Adrenal gland (tissue), 9 donors: ENCODE measurements at regions not wholly inside any gene's neighbourhood (a gene's known extent, or its start where the extent isn't known, plus 50 kb on each side); places are given as distances from the start of the nearest gene placed in this dataset.
"Not testable (repeated sequence)": the region's sequence is repeated elsewhere in the genome, so short reads cannot be mapped to it uniquely, and the experiment has no call there.

Source experiments
- DNase-seq, 7 donors: peaks; one replicate each; pipeline ENCODE4 v3.0.0-alpha.2; 2019 to 2020
- H3K27ac ChIP-seq, 5 donors: fragments of 200-600 bp; sonication (generic) in 4 of 5; 1 replicate in 3 of 5; 2 replicates in 2 of 5; pipeline versions ENCODE4 v1.5.1 to v1.8.0; 2016 to 2020; ENCODE audit warnings: mild to moderate bottlenecking in 1 of 5
- H3K27me3 ChIP-seq: fragments of 200-600 bp; 2 replicates; pipeline ENCODE4 v1.8.0; 2021
- H3K36me3 ChIP-seq, 2 donors: fragments of 200-600 bp; replicated peaks in 1 of 2; 1 replicate in 1 of 2; 2 replicates in 1 of 2; pipeline versions ENCODE4 v1.5.1 to v1.8.0; 2018 to 2022
- H3K4me1 ChIP-seq, 2 donors: fragments of 200-600 bp; replicated peaks in 1 of 2; 1 replicate in 1 of 2; 2 replicates in 1 of 2; pipeline versions ENCODE4 v1.5.1 to v1.8.0; 2018 to 2021
- H3K4me3 ChIP-seq, 4 donors: fragments of 200-600 bp; sonication (generic) in 3 of 4; one replicate each; pipeline ENCODE4 v1.5.1; 2016 to 2018
- H3K9me3 ChIP-seq, 3 donors: fragments of 200-600 bp; sonication (generic) in 1 of 3; replicated peaks in 1 of 3; 1 replicate in 2 of 3; 2 replicates in 1 of 3; pipeline versions ENCODE4 v1.5.1 to v1.8.0; 2016 to 2021
- POLR2A ChIP-seq, 2 donors: fragments of 450-650 bp; IDR thresholded peaks; one replicate each; pipeline ENCODE4 v1.6.1; 2017; ENCODE audit warnings: antibody characterized with exemption in 2 of 2, mild to moderate bottlenecking in 2 of 2, moderate library complexity in 1 of 2
- WGBS, 4 donors: extraction: QIAGEN DNeasy Blood & Tissue Kit in 2 of 4; methylation state at CpG; one replicate each; pipeline versions ENCODE4 v1.1.5 to v1.1.7; 2013 to 2017; 5-methylcytosine and 5-hydroxymethylcytosine counted together
- intact Hi-C, 2 donors: fragments of 100-400 bp; cut with DNase I; formaldehyde crosslinking; loops; one replicate each; pipeline versions ENCODE4 v1.14.1 to v1.15.0; 2022 to 2023
- TF ChIP-seq, protein P1 (sequence below), 6 experiments: fragments of 450-650 bp in 4 of 6; fragments of 200-600 bp in 2 of 6; sonication (generic) in 1 of 6; IDR thresholded peaks; 1 replicate in 5 of 6; 2 replicates in 1 of 6; pipeline versions ENCODE4 v1.5.1 to v1.8.0; 2016 to 2021; ENCODE audit warnings: antibody characterized with exemption in 6 of 6, mild to moderate bottlenecking in 2 of 6, moderate library complexity in 1 of 6
- donor health status: healthy with polysubstance abuse.
- donor health status: Bipolar disorder and iron deficiency.
- donor health status: DM: yes; HTN: yes; CAD: no.
- donor health status: DM: no; HTN: no; CAD: no.
- donor health status: DM: no; HTN: no; CAD: no.

DNA sequence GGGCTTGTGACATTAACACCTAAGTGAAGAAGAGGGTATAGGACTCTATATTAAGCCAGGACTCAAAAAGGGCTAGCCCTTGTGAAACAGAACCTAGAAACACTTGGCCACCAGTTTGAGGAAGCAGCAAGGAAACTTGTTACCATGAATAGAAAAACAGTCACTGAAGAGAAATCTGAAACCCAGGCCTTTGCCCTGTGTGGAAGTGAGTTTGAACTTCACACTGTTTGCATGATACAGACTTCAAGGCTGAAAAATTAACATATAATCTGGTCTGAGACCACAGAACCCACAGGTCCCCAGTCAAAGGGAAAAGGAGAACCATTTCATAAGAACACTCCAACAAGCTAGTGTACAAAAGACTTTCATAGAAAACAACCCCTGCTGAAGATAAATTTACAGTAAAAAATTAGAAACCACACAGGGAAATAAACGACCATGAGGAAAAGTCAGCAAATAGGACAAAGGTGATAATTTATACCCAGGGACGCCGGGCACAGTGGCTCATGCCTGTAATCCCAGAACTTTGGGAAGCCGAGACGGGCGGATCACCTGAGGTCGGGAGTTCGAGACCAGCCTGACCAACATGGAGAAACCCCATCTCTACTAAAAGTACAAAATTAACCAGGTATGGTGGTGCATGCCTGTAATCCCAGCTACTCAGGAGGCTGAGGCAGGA, 76.1 kb downstream of the SKIDA1 start:
- Histone ChIP-seq H3K27me3 (no peaks in the 10 kb centered on the region), H3K9me3 (no peaks in the 10 kb centered on the region), H3K27ac (no peak overlapping the region), H3K36me3 (no peaks in the 10 kb centered on the region), H3K4me1 (no peaks in the 10 kb centered on the region), H3K4me3 (no peak overlapping the region)
- intact Hi-C loops: no loop called here
- 87 to 96% (median 88%) methylated on average over 7 to 8 of the region's 8 CpGs for WGBS, 4 donors
- TF ChIP-seq POLR2A (IDR thresholded peaks at IDR 0.05): no peak
- TF ChIP-seq, protein P1, sequence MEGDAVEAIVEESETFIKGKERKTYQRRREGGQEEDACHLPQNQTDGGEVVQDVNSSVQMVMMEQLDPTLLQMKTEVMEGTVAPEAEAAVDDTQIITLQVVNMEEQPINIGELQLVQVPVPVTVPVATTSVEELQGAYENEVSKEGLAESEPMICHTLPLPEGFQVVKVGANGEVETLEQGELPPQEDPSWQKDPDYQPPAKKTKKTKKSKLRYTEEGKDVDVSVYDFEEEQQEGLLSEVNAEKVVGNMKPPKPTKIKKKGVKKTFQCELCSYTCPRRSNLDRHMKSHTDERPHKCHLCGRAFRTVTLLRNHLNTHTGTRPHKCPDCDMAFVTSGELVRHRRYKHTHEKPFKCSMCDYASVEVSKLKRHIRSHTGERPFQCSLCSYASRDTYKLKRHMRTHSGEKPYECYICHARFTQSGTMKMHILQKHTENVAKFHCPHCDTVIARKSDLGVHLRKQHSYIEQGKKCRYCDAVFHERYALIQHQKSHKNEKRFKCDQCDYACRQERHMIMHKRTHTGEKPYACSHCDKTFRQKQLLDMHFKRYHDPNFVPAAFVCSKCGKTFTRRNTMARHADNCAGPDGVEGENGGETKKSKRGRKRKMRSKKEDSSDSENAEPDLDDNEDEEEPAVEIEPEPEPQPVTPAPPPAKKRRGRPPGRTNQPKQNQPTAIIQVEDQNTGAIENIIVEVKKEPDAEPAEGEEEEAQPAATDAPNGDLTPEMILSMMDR (IDR thresholded peaks at IDR 0.05): no peak
- no peak for DNase-seq

- Histone ChIP-seq H3K27me3 (no peaks in the 10 kb centered on the region), H3K4me3 (no peak overlapping the region), H3K36me3 (no peaks in the 10 kb centered on the region), H3K27ac (no peak overlapping the region), H3K4me1 (no peaks in the 10 kb centered on the region), H3K9me3 (no peaks in the 10 kb centered on the region)
- intact Hi-C loops: no loop called here
- TF ChIP-seq POLR2A (IDR thresholded peaks at IDR 0.05): no peak
- TF ChIP-seq, protein P1 (IDR thresholded peaks at IDR 0.05): no peak
- 82 to 96% (median 89%) methylated on average over 1 of the region's 1 CpG for WGBS, 4 donors
- DNase-seq: no peak
These were observed 80.3 kb downstream of the SKIDA1 start for GRCh38 chr10:21445163-21445562.

GRCh38 chr10:21441625-21442024, 83.9 kb downstream of the SKIDA1 start:
- intact Hi-C loops: no loop called here
- no peaks in the 10 kb centered on the region for H3K4me1 ChIP-seq
- no peaks in the 10 kb centered on the region for H3K36me3 ChIP-seq
- H3K27ac ChIP-seq: no peak overlapping the region
- WGBS, 4 donors: 75 to 88% (median 88%) methylated on average over 2 of the region's 2 CpGs
- H3K27me3 ChIP-seq: no peaks in the 10 kb centered on the region
- no peak for DNase-seq
- H3K9me3 ChIP-seq: no peaks in the 10 kb centered on the region
- TF ChIP-seq, protein P1 (IDR thresholded peaks at IDR 0.05): no peak
- TF ChIP-seq POLR2A (IDR thresholded peaks at IDR 0.05): no peak
- H3K4me3 ChIP-seq: no peak overlapping the region

DNA sequence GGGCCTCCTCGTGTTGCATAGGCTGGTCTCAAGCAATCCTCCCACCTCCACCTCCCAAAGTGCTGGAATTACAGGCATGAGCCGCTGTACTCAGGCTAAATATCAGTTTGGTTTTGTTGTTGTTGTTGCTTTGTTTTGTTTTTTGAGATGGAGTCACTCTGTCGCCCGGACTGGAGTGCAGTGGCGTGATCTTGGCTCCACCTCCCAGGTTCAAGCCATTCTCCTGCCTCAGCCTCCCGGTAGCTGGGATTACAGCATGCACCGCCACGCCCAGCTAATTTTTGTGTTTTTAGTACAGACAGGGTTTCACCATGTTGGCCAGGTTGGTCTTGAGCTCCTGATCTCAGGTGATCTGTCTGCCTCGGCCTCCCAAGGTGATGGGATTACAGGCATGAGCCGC, 86.6 kb downstream of the SKIDA1 start:
- H3K4me1 ChIP-seq, H3K4me3 ChIP-seq, H3K27ac ChIP-seq, intact Hi-C loops, H3K36me3 ChIP-seq, H3K27me3 ChIP-seq, H3K9me3 ChIP-seq: not testable (repeated sequence)
- peak in 1 of 7 donors; percentile 17 for DNase-seq
- 70 to 81% (median 75%) methylated on average over 10 of the region's 10 CpGs for WGBS, 4 donors

DNA sequence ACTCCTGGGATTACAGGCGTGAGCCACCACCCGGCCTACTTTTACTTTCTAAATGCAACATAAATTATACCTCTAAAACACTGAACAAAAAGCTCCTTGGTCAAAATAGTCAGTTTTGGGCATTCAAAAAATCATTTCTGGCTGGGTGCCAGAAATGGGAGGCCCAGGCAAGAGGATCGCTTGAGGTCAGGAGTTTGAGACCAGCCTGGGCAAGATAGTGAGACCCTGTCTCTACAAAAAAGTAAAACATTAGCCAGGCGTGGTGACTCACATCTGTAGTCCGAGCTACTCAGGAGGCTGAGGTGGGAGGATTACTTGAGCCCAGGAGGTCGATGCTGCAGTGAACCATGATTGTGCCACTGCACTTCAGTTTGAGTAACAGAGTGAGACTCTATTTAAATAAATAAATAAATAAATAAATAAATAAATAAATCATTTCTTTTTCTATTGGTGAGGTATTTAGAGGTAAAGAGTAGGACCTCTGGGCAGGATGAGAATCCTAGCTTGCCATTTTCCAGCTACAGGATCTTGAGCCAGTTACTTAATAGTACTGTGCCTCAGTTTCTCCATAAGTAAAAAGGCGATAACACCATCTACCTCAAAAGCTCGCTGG, 87.6 kb downstream of the SKIDA1 start:
- no peak overlapping the region for H3K27ac ChIP-seq
- no peaks in the 10 kb centered on the region for H3K36me3 ChIP-seq
- intact Hi-C loops: no loop called here
- H3K27me3 ChIP-seq: no peaks in the 10 kb centered on the region
- H3K4me3 ChIP-seq: no peak overlapping the region
- no peaks in the 10 kb centered on the region for H3K9me3 ChIP-seq
- no peaks in the 10 kb centered on the region for H3K4me1 ChIP-seq
- WGBS, 4 donors: 82 to 87% (median 86%) methylated on average over 8 of the region's 8 CpGs
- DNase-seq: no peak
- TF ChIP-seq, protein P1 (IDR thresholded peaks at IDR 0.05): no peak
